ENCODE measurements at regions not wholly inside any gene's neighbourhood (a gene's known extent, or its start where the extent isn't known, plus 50 kb on each side); places are given as distances from the start of the nearest gene placed in this dataset.
"Not testable (repeated sequence)": the region's sequence is repeated elsewhere in the genome, so short reads cannot be mapped to it uniquely, and the experiment has no call there.

GRCh38 chr5:60546207-60546606, 153.8 kb downstream of the DEPDC1B start:
- CTCF ChIA-PET: no interaction called here
- H3K27me3 Mint-ChIP-seq: no peaks in the 10 kb centered on the region
- H3K9me3 Mint-ChIP-seq: no peaks in the 10 kb centered on the region
- no peak overlapping the region for H3K27ac Mint-ChIP-seq
- no peak overlapping the region for H3K4me3 Mint-ChIP-seq
- H3K4me1 Mint-ChIP-seq: no peaks in the 10 kb centered on the region
- H3K36me3 Mint-ChIP-seq: no peaks in the 10 kb centered on the region
- DNase-seq: no peak

GRCh38 chr5:60545551-60545950, 154.4 kb downstream of the DEPDC1B start:
- Mint-ChIP-seq H3K27me3 (peaks cover 4% of the 10 kb centered on the region), H3K4me3 (no peak overlapping the region), H3K4me1 (no peaks in the 10 kb centered on the region), H3K9me3 (no peaks in the 10 kb centered on the region), H3K27ac (no peak overlapping the region), H3K36me3 (no peaks in the 10 kb centered on the region)
- CTCF ChIA-PET: no interaction called here
- DNase-seq: no peak

DNA sequence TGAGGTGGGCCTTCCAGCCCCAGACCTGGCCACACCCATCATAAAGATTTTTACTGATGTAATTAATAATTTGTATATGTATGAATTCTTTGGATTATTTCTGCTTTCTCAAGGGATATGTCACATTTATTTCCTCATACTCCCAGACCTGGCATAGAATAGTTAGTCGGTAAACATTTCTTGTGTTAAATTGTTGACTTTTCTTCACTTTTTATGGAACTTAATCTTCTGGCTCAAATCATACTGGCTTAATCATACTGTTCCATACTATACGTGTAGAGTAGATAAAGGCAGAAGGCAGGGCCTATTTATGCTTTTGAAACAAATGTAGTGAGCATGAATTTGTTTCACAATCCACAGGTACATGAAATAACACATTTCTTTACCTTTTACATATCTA, 155.8 kb downstream of the DEPDC1B start:
- Mint-ChIP-seq H3K4me3 (no peak overlapping the region), H3K4me1 (peaks cover 2% of the 10 kb centered on the region), H3K36me3 (no peaks in the 10 kb centered on the region), H3K9me3 (no peaks in the 10 kb centered on the region), H3K27me3 (peaks cover 9% of the 10 kb centered on the region), H3K27ac (no peak overlapping the region)
- DNase-seq: no peak
- CTCF ChIA-PET: no interaction called here

DNA sequence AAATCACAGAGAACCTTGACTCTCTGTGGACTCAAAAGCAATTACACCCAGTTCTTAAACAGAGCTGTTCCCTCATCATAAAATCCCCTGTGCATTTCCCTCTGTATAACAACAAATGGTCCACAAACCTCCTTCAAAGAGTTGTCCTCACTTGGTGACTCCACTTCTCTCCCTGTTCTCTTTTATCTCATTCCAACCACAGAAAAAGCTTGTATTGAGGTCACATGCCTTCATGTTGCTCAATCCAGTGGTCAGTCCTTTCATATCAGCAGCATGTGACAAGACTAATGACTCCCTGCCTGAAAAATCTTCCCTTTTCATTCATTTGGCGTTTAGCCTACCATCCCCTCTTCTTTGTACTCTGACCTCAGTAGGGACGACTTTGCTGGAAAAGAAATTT, 158.0 kb downstream of the DEPDC1B start:
- no peaks in the 10 kb centered on the region for H3K9me3 Mint-ChIP-seq
- H3K27ac Mint-ChIP-seq: no peak overlapping the region
- H3K4me1 Mint-ChIP-seq: peaks cover 3% of the 10 kb centered on the region
- H3K36me3 Mint-ChIP-seq: no peaks in the 10 kb centered on the region
- H3K4me3 Mint-ChIP-seq: no peak overlapping the region
- CTCF ChIA-PET: no interaction called here
- peaks cover 9% of the 10 kb centered on the region for H3K27me3 Mint-ChIP-seq
- DNase-seq: no peak

- peaks cover 3% of the 10 kb centered on the region for H3K4me1 Mint-ChIP-seq
- no peak overlapping the region for H3K27ac Mint-ChIP-seq
- H3K27me3 Mint-ChIP-seq: peaks cover 9% of the 10 kb centered on the region
- CTCF ChIA-PET: no interaction called here
- no peaks in the 10 kb centered on the region for H3K36me3 Mint-ChIP-seq
- DNase-seq: no peak
- no peaks in the 10 kb centered on the region for H3K9me3 Mint-ChIP-seq
- H3K4me3 Mint-ChIP-seq: no peak overlapping the region
Observed at GRCh38 chr5:60540856-60541805, 158.8 kb downstream of the DEPDC1B start.

DNA sequence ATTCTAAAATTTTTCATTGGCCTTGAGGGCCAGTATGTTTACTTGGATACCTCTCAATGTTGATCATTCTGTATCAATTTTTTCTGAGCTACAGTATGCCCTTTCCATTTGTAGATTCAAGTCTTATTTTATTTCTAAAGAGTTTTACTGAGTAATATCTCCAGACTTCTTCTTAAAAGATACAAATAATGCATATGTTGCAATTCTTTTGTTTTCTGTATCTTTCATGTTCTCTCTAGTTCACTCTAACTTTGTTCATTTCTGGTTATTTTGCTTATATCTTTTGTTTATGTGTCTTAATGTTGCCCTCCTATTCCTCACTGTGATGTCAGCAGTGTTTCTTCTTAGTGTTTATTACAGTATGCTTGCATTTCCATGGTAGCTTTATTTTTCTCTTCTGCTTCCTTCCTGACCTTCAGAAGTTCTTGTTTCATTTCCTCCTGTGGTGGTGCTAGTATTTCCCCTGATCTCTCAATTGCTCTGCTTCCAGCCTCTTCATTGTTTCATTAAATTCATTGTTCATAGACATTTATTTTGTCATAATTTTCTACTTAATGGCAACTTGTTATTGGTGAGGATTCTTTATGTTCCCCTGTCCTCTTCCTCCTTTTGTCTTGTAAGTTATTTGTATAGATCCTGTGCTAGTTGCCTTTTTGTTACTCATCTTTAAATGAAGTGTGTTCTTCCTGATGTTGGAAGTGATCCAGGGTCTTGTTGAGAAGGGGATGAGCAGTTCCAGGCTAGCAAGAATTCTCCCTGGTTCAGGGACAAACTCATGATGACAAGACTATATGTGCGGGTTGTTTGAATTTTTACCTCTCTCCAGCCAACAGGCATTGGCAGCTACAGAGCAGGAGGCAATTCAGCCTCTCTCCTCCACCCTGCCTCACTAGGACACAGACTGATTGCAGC, 160.8 kb downstream of the DEPDC1B start:
- Mint-ChIP-seq H3K36me3 (no peaks in the 10 kb centered on the region), H3K27me3 (peaks cover 9% of the 10 kb centered on the region), H3K4me1 (peaks cover 3% of the 10 kb centered on the region), H3K9me3 (no peaks in the 10 kb centered on the region), H3K27ac (no peak overlapping the region), H3K4me3 (no peak overlapping the region)
- CTCF ChIA-PET: no interaction called here
- no peak for DNase-seq

DNA sequence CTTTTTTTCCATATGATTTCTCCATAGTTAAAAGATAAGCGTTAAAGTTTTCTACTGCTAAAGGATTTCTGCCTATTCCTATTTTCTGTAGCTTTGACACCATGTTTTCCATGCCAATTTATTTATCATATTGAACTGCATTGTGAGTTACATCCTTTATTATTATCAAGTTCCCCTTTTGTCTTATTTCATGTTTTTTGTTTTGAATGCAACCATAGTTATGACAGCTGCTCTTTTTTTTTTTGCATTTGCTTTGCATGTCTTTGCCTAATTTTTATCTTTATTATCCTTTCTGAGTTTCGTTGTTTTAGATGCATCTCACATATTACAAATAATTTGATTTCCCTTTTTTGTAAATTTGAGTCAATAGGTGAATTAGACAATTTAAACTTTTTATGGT, 161.5 kb downstream of the DEPDC1B start:
- CTCF ChIA-PET: no interaction called here
- Mint-ChIP-seq H3K4me1 (peaks cover 3% of the 10 kb centered on the region), H3K4me3 (no peak overlapping the region), H3K36me3 (no peaks in the 10 kb centered on the region), H3K27me3 (peaks cover 9% of the 10 kb centered on the region), H3K27ac (no peak overlapping the region), H3K9me3 (no peaks in the 10 kb centered on the region)
- no peak for DNase-seq

- CTCF ChIA-PET: no interaction called here
- H3K9me3 Mint-ChIP-seq: no peaks in the 10 kb centered on the region
- no peak for DNase-seq
Observed at GRCh38 chr5:60535951-60536350, 164.0 kb downstream of the DEPDC1B start.

GRCh38 chr5:60535198-60535597, 164.8 kb downstream of the DEPDC1B start:
- H3K9me3 Mint-ChIP-seq: no peaks in the 10 kb centered on the region
- CTCF ChIA-PET: no interaction called here

More at GRCh38 chr5:60535951-60536350, 164.0 kb downstream of the DEPDC1B start:
- Mint-ChIP-seq H3K27ac (no peak overlapping the region), H3K27me3 (peaks cover 8% of the 10 kb centered on the region), H3K36me3 (no peaks in the 10 kb centered on the region), H3K4me3 (no peak overlapping the region), H3K4me1 (peaks cover 3% of the 10 kb centered on the region)

DNA sequence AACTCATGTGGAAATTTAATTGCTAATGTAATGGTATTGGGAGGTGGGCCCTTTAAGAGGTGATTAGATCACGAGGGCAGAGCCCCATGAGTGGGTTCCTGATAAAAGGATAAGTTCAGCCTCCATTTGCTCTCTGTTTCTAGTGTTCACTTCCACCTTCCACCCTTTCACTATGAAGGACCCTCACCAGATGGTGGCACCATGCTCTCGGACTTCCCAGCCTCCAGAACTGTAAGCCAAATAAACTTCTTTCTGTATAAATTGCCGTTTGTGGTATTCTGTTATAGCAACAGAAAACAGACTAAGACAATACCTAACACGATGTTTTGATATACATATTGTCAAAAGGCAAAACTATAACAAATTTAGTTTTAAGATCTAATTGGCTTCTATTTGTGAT, 166.2 kb downstream of the DEPDC1B start:
- Mint-ChIP-seq H3K9me3 (no peaks in the 10 kb centered on the region), H3K4me3 (no peak overlapping the region), H3K27ac (no peak overlapping the region), H3K36me3 (no peaks in the 10 kb centered on the region), H3K27me3 (no peaks in the 10 kb centered on the region), H3K4me1 (no peaks in the 10 kb centered on the region)
- CTCF ChIA-PET: no interaction called here
- no peak for DNase-seq

More at GRCh38 chr5:60535198-60535597, 164.8 kb downstream of the DEPDC1B start:
- Mint-ChIP-seq H3K4me1 (peaks cover 3% of the 10 kb centered on the region), H3K27ac (no peak overlapping the region), H3K27me3 (peaks cover 5% of the 10 kb centered on the region), H3K36me3 (no peaks in the 10 kb centered on the region), H3K4me3 (no peak overlapping the region)
- no peak for DNase-seq

- H3K9me3 Mint-ChIP-seq, DNase-seq, H3K4me1 Mint-ChIP-seq, H3K36me3 Mint-ChIP-seq, CTCF ChIA-PET, H3K27ac Mint-ChIP-seq, H3K4me3 Mint-ChIP-seq, H3K27me3 Mint-ChIP-seq: not testable (repeated sequence)
Observed at GRCh38 chr5:60532796-60533195, 167.2 kb downstream of the DEPDC1B start.

DNA sequence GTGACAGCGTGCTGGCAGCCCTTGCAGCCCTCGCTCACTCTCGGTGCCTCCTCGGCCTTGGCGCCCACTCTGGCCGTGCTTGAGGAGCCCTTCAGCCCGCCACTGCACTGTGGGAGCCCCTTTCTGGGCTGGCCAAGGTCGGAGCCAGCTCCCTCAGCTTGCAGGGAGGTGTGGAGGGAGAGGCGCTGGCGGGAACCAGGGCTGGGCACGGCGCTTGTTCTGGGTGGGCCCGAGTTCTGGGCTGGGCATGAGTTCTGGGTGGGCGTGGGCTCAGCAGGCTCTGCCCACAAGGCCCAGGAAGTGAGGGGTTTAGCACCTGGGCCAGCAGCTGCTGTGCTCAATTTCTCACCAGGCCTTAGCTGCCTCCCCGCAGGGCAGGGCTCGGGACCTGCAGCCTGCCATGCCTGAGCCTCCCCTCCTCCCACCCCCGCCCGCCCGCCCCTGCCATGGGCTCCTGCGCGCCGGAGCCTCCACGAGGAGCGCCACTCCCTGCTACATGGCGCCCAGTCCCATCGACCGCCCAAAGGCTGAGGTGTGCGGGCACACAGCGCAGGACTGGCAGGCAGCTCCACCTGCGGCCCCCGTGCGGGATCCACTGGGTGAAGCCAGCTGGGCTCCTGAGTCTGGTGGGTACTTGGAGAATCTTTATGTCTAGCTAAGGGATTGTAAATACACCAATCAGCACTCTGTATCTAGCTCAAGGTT, 169.7 kb downstream of the DEPDC1B start:
- H3K27me3 Mint-ChIP-seq, H3K36me3 Mint-ChIP-seq, H3K27ac Mint-ChIP-seq, H3K9me3 Mint-ChIP-seq, DNase-seq, CTCF ChIA-PET, H3K4me1 Mint-ChIP-seq, H3K4me3 Mint-ChIP-seq: not testable (repeated sequence)

- no peak overlapping the region for H3K4me3 Mint-ChIP-seq
- no peaks in the 10 kb centered on the region for H3K9me3 Mint-ChIP-seq
- H3K27ac Mint-ChIP-seq: no peak overlapping the region
- CTCF ChIA-PET: no interaction called here
- H3K4me1 Mint-ChIP-seq: no peaks in the 10 kb centered on the region
- H3K27me3 Mint-ChIP-seq: no peaks in the 10 kb centered on the region
- DNase-seq: no peak
- no peaks in the 10 kb centered on the region for H3K36me3 Mint-ChIP-seq
Observed at GRCh38 chr5:60529001-60529400, 171.0 kb downstream of the DEPDC1B start.

GRCh38 chr5:60527072-60527471, 172.9 kb downstream of the DEPDC1B start:
- Mint-ChIP-seq H3K27me3 (no peaks in the 10 kb centered on the region), H3K27ac (no peak overlapping the region), H3K4me1 (no peaks in the 10 kb centered on the region), H3K36me3 (no peaks in the 10 kb centered on the region), H3K4me3 (no peak overlapping the region), H3K9me3 (no peaks in the 10 kb centered on the region)
- DNase-seq: no peak
- CTCF ChIA-PET: no interaction called here

All from activated naive CD4-positive, alpha-beta T cell treated with anti-CD3 and anti-CD28 coated beads, Interleukin-2, amount 10 ng/mL, durations not matched to agents 7 days and 5 days (primary cell).